ENCODE measurements at regions not wholly inside any gene's neighbourhood (a gene's known extent, or its start where the extent isn't known, plus 50 kb on each side); places are given as distances from the start of the nearest gene placed in this dataset.

DNA sequence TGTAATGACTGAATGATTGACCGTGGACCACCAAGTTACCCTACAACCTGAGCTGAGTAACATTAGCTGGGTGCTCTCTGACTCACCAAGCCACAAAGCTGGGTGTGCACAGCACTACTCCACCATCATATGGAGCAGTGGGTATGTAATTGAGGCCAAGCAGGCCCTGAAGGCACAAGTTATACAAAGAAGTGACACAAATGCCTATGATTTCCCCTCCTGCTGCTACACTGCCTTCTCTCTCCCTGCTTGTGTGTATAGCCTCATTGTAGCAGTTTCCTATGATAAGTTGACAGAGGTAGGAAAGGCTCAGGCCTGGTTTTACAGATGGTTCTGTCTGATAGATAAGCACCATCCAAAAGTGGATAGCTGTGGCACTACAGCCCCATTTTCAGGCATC is 1327.2 kb upstream of the DDX18 start:
- TF ChIP-seq, protein P1, sequence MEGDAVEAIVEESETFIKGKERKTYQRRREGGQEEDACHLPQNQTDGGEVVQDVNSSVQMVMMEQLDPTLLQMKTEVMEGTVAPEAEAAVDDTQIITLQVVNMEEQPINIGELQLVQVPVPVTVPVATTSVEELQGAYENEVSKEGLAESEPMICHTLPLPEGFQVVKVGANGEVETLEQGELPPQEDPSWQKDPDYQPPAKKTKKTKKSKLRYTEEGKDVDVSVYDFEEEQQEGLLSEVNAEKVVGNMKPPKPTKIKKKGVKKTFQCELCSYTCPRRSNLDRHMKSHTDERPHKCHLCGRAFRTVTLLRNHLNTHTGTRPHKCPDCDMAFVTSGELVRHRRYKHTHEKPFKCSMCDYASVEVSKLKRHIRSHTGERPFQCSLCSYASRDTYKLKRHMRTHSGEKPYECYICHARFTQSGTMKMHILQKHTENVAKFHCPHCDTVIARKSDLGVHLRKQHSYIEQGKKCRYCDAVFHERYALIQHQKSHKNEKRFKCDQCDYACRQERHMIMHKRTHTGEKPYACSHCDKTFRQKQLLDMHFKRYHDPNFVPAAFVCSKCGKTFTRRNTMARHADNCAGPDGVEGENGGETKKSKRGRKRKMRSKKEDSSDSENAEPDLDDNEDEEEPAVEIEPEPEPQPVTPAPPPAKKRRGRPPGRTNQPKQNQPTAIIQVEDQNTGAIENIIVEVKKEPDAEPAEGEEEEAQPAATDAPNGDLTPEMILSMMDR (conservative IDR thresholded peaks at IDR 0.05), result no peak
- Histone ChIP-seq H3K9ac (ENCODE audit: extremely low read depth, low read length, poor library complexity, severe bottlenecking) (no peak overlapping the region), H3K9me3 (ENCODE audit: control insufficient read depth, low read length) (peaks cover 5% of the 10 kb centered on the region), H3K27ac (ENCODE audit: low read depth, low read length) (no peak overlapping the region), H3K36me3 (ENCODE audit: control insufficient read depth, insufficient read depth, low read length) (no peaks in the 10 kb centered on the region), H3K4me1 (ENCODE audit: control insufficient read depth, insufficient read depth, low read length) (no peaks in the 10 kb centered on the region), H3K27me3 (ENCODE audit: control insufficient read depth, insufficient read depth, low read length, poor library complexity, severe bottlenecking) (no peaks in the 10 kb centered on the region), H3K4me3 (ENCODE audit: low read length) (no peak overlapping the region)
- DNase-seq, result no peak
- Mint-ChIP-seq H3K4me3 (no peak overlapping the region), H3K27me3 (ENCODE audit: insufficient read depth) (no peaks in the 10 kb centered on the region), H3K36me3 (ENCODE audit: low read depth) (no peaks in the 10 kb centered on the region), H3K4me1 (no peaks in the 10 kb centered on the region), H3K27ac (no peak overlapping the region), H3K9me3 (peaks cover 7% of the 10 kb centered on the region)
- WGBS, 2 experiments (ENCODE audit: insufficient coverage in 1 of 2, insufficient read length in 1 of 2), result 89 to 100% methylated on average over 1 of the region's 1 CpG

GRCh38 chr2:116489292-116489691 is 1325.2 kb upstream of the DDX18 start:
- TF ChIP-seq, protein P1 (conservative IDR thresholded peaks at IDR 0.05), result no peak
- Histone ChIP-seq H3K27me3 (ENCODE audit: control insufficient read depth, insufficient read depth, low read length, poor library complexity, severe bottlenecking) (no peaks in the 10 kb centered on the region), H3K27ac (ENCODE audit: low read depth, low read length) (no peak overlapping the region), H3K4me3 (ENCODE audit: low read length) (no peak overlapping the region), H3K36me3 (ENCODE audit: control insufficient read depth, insufficient read depth, low read length) (no peaks in the 10 kb centered on the region), H3K4me1 (ENCODE audit: control insufficient read depth, insufficient read depth, low read length) (no peaks in the 10 kb centered on the region), H3K9me3 (ENCODE audit: control insufficient read depth, low read length) (peaks cover 5% of the 10 kb centered on the region), H3K9ac (ENCODE audit: extremely low read depth, low read length, poor library complexity, severe bottlenecking) (no peak overlapping the region)
- Mint-ChIP-seq H3K27me3 (ENCODE audit: insufficient read depth) (no peaks in the 10 kb centered on the region), H3K36me3 (ENCODE audit: low read depth) (no peaks in the 10 kb centered on the region), H3K27ac (no peak overlapping the region), H3K4me3 (no peak overlapping the region), H3K9me3 (peaks cover 7% of the 10 kb centered on the region), H3K4me1 (no peaks in the 10 kb centered on the region)
- WGBS, 2 experiments (ENCODE audit: insufficient coverage in 1 of 2, insufficient read length in 1 of 2), result 94 to 100% methylated on average over 2 to 6 of the region's 6 CpGs
- DNase-seq, result no peak

GRCh38 chr2:116489944-116490343 is 1324.5 kb upstream of the DDX18 start:
- Mint-ChIP-seq H3K4me1 (no peaks in the 10 kb centered on the region), H3K27ac (no peak overlapping the region), H3K27me3 (ENCODE audit: insufficient read depth) (no peaks in the 10 kb centered on the region), H3K4me3 (no peak overlapping the region), H3K36me3 (ENCODE audit: low read depth) (no peaks in the 10 kb centered on the region), H3K9me3 (peaks cover 7% of the 10 kb centered on the region)
- no peaks in the 10 kb centered on the region for H3K4me1 ChIP-seq (ENCODE audit: control insufficient read depth, insufficient read depth, low read length)
- 89 to 100% methylated on average over 1 of the region's 1 CpG for WGBS, 2 experiments (ENCODE audit: insufficient coverage in 1 of 2, insufficient read length in 1 of 2)
- DNase-seq, result no peak
- no peak overlapping the region for H3K9ac ChIP-seq (ENCODE audit: extremely low read depth, low read length, poor library complexity, severe bottlenecking)
- no peak overlapping the region for H3K4me3 ChIP-seq (ENCODE audit: low read length)
- no peaks in the 10 kb centered on the region for H3K27me3 ChIP-seq (ENCODE audit: control insufficient read depth, insufficient read depth, low read length, poor library complexity, severe bottlenecking)
- H3K36me3 ChIP-seq (ENCODE audit: control insufficient read depth, insufficient read depth, low read length), result no peaks in the 10 kb centered on the region
- H3K27ac ChIP-seq (ENCODE audit: low read depth, low read length), result no peak overlapping the region
- TF ChIP-seq, protein P1 (conservative IDR thresholded peaks at IDR 0.05), result no peak
- peaks cover 5% of the 10 kb centered on the region for H3K9me3 ChIP-seq (ENCODE audit: control insufficient read depth, low read length)

Measured in endodermal cell (in vitro differentiated cells).